ENCODE measurements at regions not wholly inside any gene's neighbourhood (a gene's known extent, or its start where the extent isn't known, plus 50 kb on each side); places are given as distances from the start of the nearest gene placed in this dataset.
A peak's percentile ranks its signal among the peaks of the same experiment; 100 is the strongest.

GRCh38 chr13:21949818-21950429 is 279.1 kb downstream of the FGF9 start (continued):
- TF ChIP-seq HIC1 (tag by site-specific recombination; IDR thresholded peaks at IDR 0.05) (peak; percentile 72; the same call in 1 of the 2 replicates), ZNF544 (tag by site-specific recombination; IDR thresholded peaks at IDR 0.05) (no peak), ZNF510 (tag by site-specific recombination; IDR thresholded peaks at IDR 0.05; ENCODE audit: insufficient replicate concordance) (no peak), ZNF341 (tag by site-specific recombination; IDR thresholded peaks at IDR 0.05; ENCODE audit: low read depth) (no peak), HOXD13 (CRISPR knock-in tag; IDR thresholded peaks at IDR 0.05; ENCODE audit: borderline replicate concordance) (no peak; the same call in 1 of the 2 replicates), CTCF (tag by site-specific recombination; IDR thresholded peaks at IDR 0.05) (no peak), ZNF112 (tag by site-specific recombination; IDR thresholded peaks at IDR 0.05) (no peak), ZSCAN16 (tag by site-specific recombination; IDR thresholded peaks at IDR 0.05) (no peak), ZBTB7A (tag by site-specific recombination; IDR thresholded peaks at IDR 0.05; ENCODE audit: low read depth) (peak; percentile 77; the same call in 1 of the 2 replicates), ZSCAN18 (tag by site-specific recombination; IDR thresholded peaks at IDR 0.05) (peak; percentile 89), ZFP69B (tag by site-specific recombination; IDR thresholded peaks at IDR 0.05) (peak; percentile 51; the same call in 1 of the 2 replicates), KLF1 (tag by site-specific recombination; IDR thresholded peaks at IDR 0.05) (peak; percentile 27; the same call in 1 of the 2 replicates), ATF2 (tag by site-specific recombination; IDR thresholded peaks at IDR 0.05; ENCODE audit: low read depth) (peak; percentile 37; the same call in 1 of the 2 replicates), ZNF658 (tag by site-specific recombination; IDR thresholded peaks at IDR 0.05) (no peak), ZNF677 (tag by site-specific recombination; IDR thresholded peaks at IDR 0.05) (no peak), ZNF280D (tag by site-specific recombination; IDR thresholded peaks at IDR 0.05) (no peak), ZNF10 (tag by site-specific recombination; IDR thresholded peaks at IDR 0.05) (no peak; the same call in 1 of the 2 replicates), ZNF211 (tag by site-specific recombination; IDR thresholded peaks at IDR 0.05; ENCODE audit: low read depth) (no peak), ELK4 (IDR thresholded peaks at IDR 0.05; ENCODE audit: borderline replicate concordance, low read depth, low read length) (no peak), ZNF48 (tag by site-specific recombination; IDR thresholded peaks at IDR 0.05) (no peak), ZNF514 (tag by site-specific recombination; IDR thresholded peaks at IDR 0.05) (no peak), KLF10 (tag by site-specific recombination; IDR thresholded peaks at IDR 0.05) (peak; percentile 84), HOXC10 (CRISPR knock-in tag; IDR thresholded peaks at IDR 0.05) (no peak), BCL11A (tag by site-specific recombination; IDR thresholded peaks at IDR 0.05; ENCODE audit: low read depth) (peak; percentile 80), ZFP3 (tag by site-specific recombination; IDR thresholded peaks at IDR 0.05; ENCODE audit: low read depth) (no peak), MZF1 (tag by site-specific recombination; IDR thresholded peaks at IDR 0.05; ENCODE audit: borderline replicate concordance) (peak; percentile 35; the same call in 1 of the 2 replicates), REPIN1 (tag by site-specific recombination; IDR thresholded peaks at IDR 0.05; ENCODE audit: low read depth) (no peak), ZBTB21 (tag by site-specific recombination; IDR thresholded peaks at IDR 0.05) (no peak), ZNF311 (tag by site-specific recombination; IDR thresholded peaks at IDR 0.05; ENCODE audit: borderline replicate concordance) (no peak)
